H1 (cell line): ENCODE measurements at regions not wholly inside any gene's neighbourhood (a gene's known extent, or its start where the extent isn't known, plus 50 kb on each side); places are given as distances from the start of the nearest gene placed in this dataset.

ENCODE experiments used
- CTCF ChIP-seq, 3 experiments: IDR thresholded peaks; 1 replicate in 2 of 3; 2 replicates in 1 of 3; pipeline versions ENCODE4 v1.5.1 to v1.6.1; 2011; ENCODE audit warnings: low read length in 3 of 3, mild to moderate bottlenecking in 3 of 3, inconsistent platforms in 2 of 3, low read depth in 1 of 3, moderate library complexity in 1 of 3; ENCODE audit not compliant: insufficient read depth in 1 of 3; ENCODE audit errors: control extremely low read depth in 1 of 3
- EZH2 ChIP-seq: fragments of 200-600 bp; sonication (generic); IDR thresholded peaks from 2 replicates; pipeline ENCODE4 v1.7.1; 2012; ENCODE audit warnings: low read depth, mild to moderate bottlenecking, moderate library complexity, low read length, inconsistent platforms; ENCODE audit not compliant: severe bottlenecking

DNA sequence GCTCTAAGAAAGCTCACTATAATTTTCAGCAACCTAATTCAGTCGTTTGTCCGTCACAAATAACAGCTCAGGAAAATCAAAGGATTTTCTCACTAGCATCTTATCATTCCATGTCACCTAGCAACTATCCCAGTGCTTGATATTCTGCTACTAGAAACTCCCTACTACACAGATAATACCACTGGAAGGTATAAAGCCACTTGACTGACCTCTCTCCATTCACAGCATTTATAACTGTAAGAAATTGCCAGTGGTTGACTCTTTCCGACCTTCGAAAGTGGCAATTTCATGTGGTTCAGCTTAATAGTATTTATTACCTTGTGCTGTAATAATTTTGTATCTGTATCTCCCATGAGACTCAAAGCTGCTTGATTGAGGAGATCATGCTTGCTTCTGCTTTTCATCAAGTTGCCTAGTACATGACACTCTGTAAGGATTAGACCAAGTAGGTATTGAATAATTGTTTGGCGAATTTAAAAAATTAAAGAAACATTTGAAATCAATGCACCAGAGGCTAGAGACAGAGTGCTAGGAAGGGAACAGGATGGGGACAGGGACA, 79.6 kb upstream of the TACR1 start:
- TF ChIP-seq CTCF (IDR thresholded peaks at IDR 0.05; ENCODE audit: control extremely low read depth in 1 of 3, insufficient read depth in 1 of 3, low read depth in 1 of 3, low read length in 3 of 3) (no peak), EZH2 (no peak)
